Right atrium auricular region (tissue), 2 donors: ENCODE measurements at regions not wholly inside any gene's neighbourhood (a gene's known extent, or its start where the extent isn't known, plus 50 kb on each side); places are given as distances from the start of the nearest gene placed in this dataset.

Experiments
- DNase-seq: peaks from one replicate; pipeline ENCODE4 v3.0.0-alpha.2; 2019; ENCODE audit warnings: low spot score
- H3K27ac ChIP-seq, 2 donors: fragments of 200-600 bp; sonication (generic); 1 replicate in 1 of 2; 2 replicates in 1 of 2; pipeline ENCODE4 v1.5.1; 2016 to 2019
- H3K27me3 ChIP-seq, 2 donors: fragments of 200-600 bp; sonication (generic); one replicate each; pipeline versions ENCODE4 v1.5.1 to v1.6.0; 2017 to 2019
- H3K36me3 ChIP-seq: fragments of 200-600 bp; sonication (generic); one replicate; pipeline ENCODE4 v1.5.1; 2016
- H3K4me1 ChIP-seq, 2 donors: fragments of 200-600 bp; sonication (generic); one replicate each; pipeline versions ENCODE4 v1.5.1 to v1.6.0; 2017 to 2019
- H3K4me3 ChIP-seq, 2 donors: fragments of 200-600 bp; sonication (generic); 1 replicate in 1 of 2; 2 replicates in 1 of 2; pipeline ENCODE4 v1.5.1; 2017 to 2019; ENCODE audit warnings: mild to moderate bottlenecking in 1 of 2, moderate library complexity in 1 of 2
- H3K9me3 ChIP-seq, 2 donors: fragments of 200-600 bp; sonication (generic); one replicate each; pipeline ENCODE4 v1.5.1; 2019
- CTCF ChIP-seq, 2 donors: fragments of 200-600 bp; sonication (generic); IDR thresholded peaks; one replicate each; pipeline ENCODE4 v1.5.1; 2019; ENCODE audit warnings: antibody characterized with exemption in 2 of 2

GRCh38 chr9:22990349-22990748, 543.7 kb downstream of the DMRTA1 start:
- no peak for TF ChIP-seq CTCF (IDR thresholded peaks at IDR 0.05)
- no peaks in the 10 kb centered on the region for H3K36me3 ChIP-seq
- H3K4me1 ChIP-seq, result no peaks in the 10 kb centered on the region
- DNase-seq, result no peak
- H3K27me3 ChIP-seq, result no peaks in the 10 kb centered on the region
- no peak overlapping the region for H3K4me3 ChIP-seq
- H3K9me3 ChIP-seq, result no peaks in the 10 kb centered on the region
- H3K27ac ChIP-seq, result no peak overlapping the region

- Histone ChIP-seq H3K27ac (no peak overlapping the region), H3K36me3 (no peaks in the 10 kb centered on the region), H3K4me3 (no peak overlapping the region), H3K4me1 (no peaks in the 10 kb centered on the region), H3K27me3 (no peaks in the 10 kb centered on the region), H3K9me3 (peaks cover 0 to 12% of the 10 kb centered on the region in 2 donors)
- DNase-seq, result no peak
- TF ChIP-seq CTCF (IDR thresholded peaks at IDR 0.05), result no peak
These were observed 546.2 kb downstream of the DMRTA1 start for GRCh38 chr9:22992780-22993179.

- no peak overlapping the region for H3K27ac ChIP-seq
- TF ChIP-seq CTCF (IDR thresholded peaks at IDR 0.05), result no peak
- H3K4me3 ChIP-seq, result no peak overlapping the region
- H3K36me3 ChIP-seq, result no peaks in the 10 kb centered on the region
- H3K27me3 ChIP-seq, result no peaks in the 10 kb centered on the region
- DNase-seq, result no peak
- H3K4me1 ChIP-seq, result no peaks in the 10 kb centered on the region
- peaks cover 0 to 24% of the 10 kb centered on the region in 2 donors for H3K9me3 ChIP-seq
These were observed 551.3 kb downstream of the DMRTA1 start for GRCh38 chr9:22997923-22998322.

GRCh38 chr9:23005156-23005555, 558.5 kb downstream of the DMRTA1 start:
- no peak overlapping the region for H3K4me3 ChIP-seq
- TF ChIP-seq CTCF (IDR thresholded peaks at IDR 0.05), result no peak
- H3K27me3 ChIP-seq, result no peaks in the 10 kb centered on the region
- H3K36me3 ChIP-seq, result no peaks in the 10 kb centered on the region
- H3K27ac ChIP-seq, result no peak overlapping the region
- DNase-seq, result no peak
- no peaks in the 10 kb centered on the region for H3K4me1 ChIP-seq
- H3K9me3 ChIP-seq, result no peaks in the 10 kb centered on the region

- H3K9me3 ChIP-seq, result peaks cover 0 to 8% of the 10 kb centered on the region in 2 donors
- H3K4me1 ChIP-seq, result no peaks in the 10 kb centered on the region
- no peak overlapping the region for H3K27ac ChIP-seq
- no peak for TF ChIP-seq CTCF (IDR thresholded peaks at IDR 0.05)
- no peaks in the 10 kb centered on the region for H3K36me3 ChIP-seq
- no peak for DNase-seq
- H3K4me3 ChIP-seq, result no peak overlapping the region
- no peaks in the 10 kb centered on the region for H3K27me3 ChIP-seq
These were observed 559.5 kb downstream of the DMRTA1 start for GRCh38 chr9:23006127-23006526.

GRCh38 chr9:23011669-23012068, 565.0 kb downstream of the DMRTA1 start:
- no peaks in the 10 kb centered on the region for H3K36me3 ChIP-seq
- no peak overlapping the region for H3K4me3 ChIP-seq
- H3K27ac ChIP-seq, result no peak overlapping the region
- H3K27me3 ChIP-seq, result no peaks in the 10 kb centered on the region
- no peak for TF ChIP-seq CTCF (IDR thresholded peaks at IDR 0.05)
- DNase-seq, result no peak
- H3K4me1 ChIP-seq, result no peaks in the 10 kb centered on the region
- H3K9me3 ChIP-seq, result peaks cover 0 to 8% of the 10 kb centered on the region in 2 donors
